H1 (cell line): ENCODE measurements at regions not wholly inside any gene's neighbourhood (a gene's known extent, or its start where the extent isn't known, plus 50 kb on each side); places are given as distances from the start of the nearest gene placed in this dataset.

ENCODE experiments used
- CTCF ChIA-PET: fragments of 300-600 bp; sonication (Branson Sonifier 250); formaldehyde crosslinking; loops from one replicate; lab custom pipeline; 2021; ENCODE audit not compliant: partially characterized antibody; lab: Charles Lee
- POLR2A ChIA-PET: fragments of 300-600 bp; sonication (Branson Sonifier 250); formaldehyde crosslinking; loops from one replicate; lab custom pipeline; 2021; ENCODE audit warnings: inconsistent platforms; ENCODE audit not compliant: partially characterized antibody; lab: Charles Lee
- DNase-seq, 2 experiments: peaks; one replicate each; pipeline versions ENCODE4 v3.0.0 to v3.0.0-alpha.2; 2010 to 2022; ENCODE audit warnings: low spot score in 2 of 2, low read depth in 1 of 2, mixed read lengths in 1 of 2
- FAIRE-seq: peaks from 2 replicates; lab custom pipeline; 2011; peaks lifted over from hg19 to GRCh38; lab: Jason Lieb, UNC
- H2AFZ ChIP-seq: 2 replicates; pipeline ENCODE4 v1.8.1; 2012; ENCODE audit warnings: low read length, inconsistent platforms
- H2AK5ac ChIP-seq: 2 replicates; pipeline ENCODE4 v1.6.1; 2013; ENCODE audit warnings: low read depth, low read length
- H2BK120ac ChIP-seq: replicated peaks from 2 replicates; pipeline ENCODE3; 2013; ENCODE audit warnings: low read depth, low read length, inconsistent platforms
- H2BK12ac ChIP-seq: 2 replicates; pipeline ENCODE4 v1.6.1; 2013; ENCODE audit warnings: low read depth, low read length
- H2BK15ac ChIP-seq: 2 replicates; pipeline ENCODE4 v1.6.1; 2013; ENCODE audit warnings: low read length
- H2BK20ac ChIP-seq: 2 replicates; pipeline ENCODE4 v1.6.1; 2013; ENCODE audit warnings: low read length
- H2BK5ac ChIP-seq: 2 replicates; pipeline ENCODE4 v1.6.1; 2013; ENCODE audit warnings: low read depth, low read length
- H3K14ac ChIP-seq: 2 replicates; pipeline ENCODE4 v1.6.1; 2013; ENCODE audit warnings: inconsistent platforms; ENCODE audit not compliant: insufficient read length
- H3K18ac ChIP-seq: 2 replicates; pipeline ENCODE4 v1.6.1; 2013; ENCODE audit warnings: low read length; ENCODE audit errors: extremely low read depth
- H3K23ac ChIP-seq: 2 replicates; pipeline ENCODE4 v1.6.1; 2013; ENCODE audit warnings: inconsistent platforms; ENCODE audit not compliant: insufficient read length
- H3K23me2 ChIP-seq: 2 replicates; pipeline ENCODE4 v1.6.1; 2013; ENCODE audit warnings: low read depth, low read length
- H3K27ac ChIP-seq: 2 replicates; pipeline ENCODE4 v1.6.1; 2011; ENCODE audit warnings: low read depth, low read length, inconsistent platforms
- H3K27me3 ChIP-seq, 4 experiments: replicated peaks in 1 of 4; 1 replicate in 1 of 4; 2 replicates in 3 of 4; pipeline versions ENCODE4 v1.6.1 to v1.8.1; 2011 to 2013; ENCODE audit warnings: low read length in 3 of 4, mild to moderate bottlenecking in 3 of 4, inconsistent platforms in 2 of 4, mixed read lengths in 2 of 4, moderate library complexity in 1 of 4; ENCODE audit not compliant: control insufficient read depth in 3 of 4, insufficient read depth in 3 of 4; ENCODE audit errors: extremely low read depth in 1 of 4
- H3K36me3 ChIP-seq, 4 experiments: 2 replicates each; pipeline versions ENCODE4 v1.6.1 to v1.8.1; 2011 to 2013; ENCODE audit warnings: mild to moderate bottlenecking in 4 of 4, low read length in 3 of 4, moderate library complexity in 2 of 4, control low read depth in 1 of 4, inconsistent platforms in 1 of 4; ENCODE audit not compliant: insufficient read depth in 4 of 4, control insufficient read depth in 2 of 4
- H3K4ac ChIP-seq: replicated peaks from 2 replicates; pipeline ENCODE3; 2013; ENCODE audit warnings: low read length, low read depth, mixed read lengths, inconsistent platforms; ENCODE audit not compliant: insufficient read length
- H3K4me1 ChIP-seq, 4 experiments: replicated peaks in 1 of 4; 1 replicate in 1 of 4; 2 replicates in 3 of 4; pipeline versions ENCODE4 v1.6.1 to v1.8.1; 2011 to 2013; ENCODE audit warnings: low read length in 3 of 4, inconsistent platforms in 2 of 4, mixed read lengths in 1 of 4; ENCODE audit not compliant: insufficient read depth in 4 of 4, control insufficient read depth in 3 of 4
- H3K4me2 ChIP-seq, 2 experiments: 2 replicates each; pipeline versions ENCODE4 v1.6.1 to v1.8.1; 2011 to 2013; ENCODE audit warnings: low read depth in 2 of 2, low read length in 2 of 2, control low read depth in 1 of 2, inconsistent platforms in 1 of 2, mild to moderate bottlenecking in 1 of 2; ENCODE audit not compliant: insufficient read depth in 1 of 2
- H3K4me3 ChIP-seq, 4 experiments: fragments of 200-600, 300-600 bp in 1 of 4; sonication (generic), shearing (Covaris generic), sonication (Bioruptor Twin) in 1 of 4; 2 replicates each; pipeline versions ENCODE4 v1.5.1 to v1.8.1; 2011 to 2016; ENCODE audit warnings: low read length in 4 of 4, low read depth in 3 of 4, control low read depth in 2 of 4, inconsistent platforms in 2 of 4, mild to moderate bottlenecking in 2 of 4, mixed read lengths in 1 of 4, moderate library complexity in 1 of 4; ENCODE audit not compliant: insufficient read depth in 2 of 4; ENCODE audit errors: extremely low read depth in 1 of 4
- H3K56ac ChIP-seq: replicated peaks from 2 replicates; pipeline ENCODE3; 2013; ENCODE audit warnings: low read depth, mild to moderate bottlenecking, mixed read lengths, low read length, inconsistent platforms; ENCODE audit not compliant: insufficient read length
- H3K79me1 ChIP-seq: 2 replicates; pipeline ENCODE4 v1.6.1; 2013; ENCODE audit warnings: low read depth, low read length, control low read depth
- H3K79me2 ChIP-seq, 2 experiments: 2 replicates each; pipeline versions ENCODE4 v1.6.1 to v1.8.1; 2012 to 2013; ENCODE audit warnings: low read length in 2 of 2, mild to moderate bottlenecking in 2 of 2, inconsistent platforms in 1 of 2; ENCODE audit not compliant: insufficient read depth in 2 of 2, control insufficient read depth in 1 of 2
- H3K9ac ChIP-seq, 4 experiments: replicated peaks in 1 of 4; 1 replicate in 1 of 4; 2 replicates in 3 of 4; pipeline versions ENCODE4 v1.6.1 to v1.8.1; 2011 to 2013; ENCODE audit warnings: low read depth in 3 of 4, low read length in 3 of 4, control low read depth in 2 of 4, mild to moderate bottlenecking in 2 of 4, moderate library complexity in 2 of 4, inconsistent platforms in 1 of 4; ENCODE audit errors: extremely low read depth in 1 of 4
- H3K9me3 ChIP-seq, 2 experiments: 2 replicates each; pipeline versions ENCODE4 v1.6.1 to v1.8.1; 2012 to 2013; ENCODE audit warnings: mild to moderate bottlenecking in 2 of 2, moderate library complexity in 2 of 2, control low read depth in 1 of 2, inconsistent platforms in 1 of 2, low read depth in 1 of 2, low read length in 1 of 2, mixed read lengths in 1 of 2; ENCODE audit not compliant: insufficient read depth in 2 of 2
- H4K20me1 ChIP-seq, 2 experiments: replicated peaks in 1 of 2; 2 replicates each; pipeline versions ENCODE3 to v1.8.1; 2011 to 2013; ENCODE audit warnings: inconsistent platforms in 2 of 2, low read length in 2 of 2, mild to moderate bottlenecking in 1 of 2; ENCODE audit not compliant: insufficient read depth in 2 of 2, control insufficient read depth in 1 of 2
- H4K5ac ChIP-seq: 2 replicates; pipeline ENCODE4 v1.6.1; 2013; ENCODE audit warnings: low read length, low read depth, mixed read lengths, inconsistent platforms; ENCODE audit not compliant: insufficient read length
- H4K8ac ChIP-seq: 2 replicates; pipeline ENCODE4 v1.8.0; 2013; ENCODE audit warnings: mild to moderate bottlenecking, moderate library complexity, low read length, inconsistent platforms; ENCODE audit not compliant: insufficient read depth; ENCODE audit errors: extremely low read depth
- H4K91ac ChIP-seq: replicated peaks from 2 replicates; pipeline ENCODE3; 2013; ENCODE audit warnings: low read length, mixed read lengths, inconsistent platforms; ENCODE audit not compliant: insufficient read length
- EZH2 ChIP-seq: fragments of 200-600 bp; sonication (generic); IDR thresholded peaks from 2 replicates; pipeline ENCODE4 v1.7.1; 2012; ENCODE audit warnings: low read depth, mild to moderate bottlenecking, moderate library complexity, low read length, inconsistent platforms; ENCODE audit not compliant: severe bottlenecking
- MAX ChIP-seq: IDR thresholded peaks from 2 replicates; pipeline ENCODE4 v1.6.1; 2012; ENCODE audit warnings: inconsistent platforms
- RBBP5 ChIP-seq: IDR thresholded peaks from 2 replicates; pipeline ENCODE4 v1.7.1; 2012; ENCODE audit warnings: low read depth, mild to moderate bottlenecking, inconsistent platforms, low read length, moderate library complexity, borderline replicate concordance
- RXRA ChIP-seq: IDR thresholded peaks from 2 replicates; pipeline ENCODE4 v1.6.1; 2011; ENCODE audit warnings: low read depth, mild to moderate bottlenecking, low read length, moderate library complexity; ENCODE audit not compliant: insufficient read depth
- SAP30 ChIP-seq: fragments of 300-600 bp; sonication (generic); IDR thresholded peaks from 2 replicates; pipeline ENCODE4 v1.7.1; 2012; ENCODE audit warnings: low read length, moderate library complexity, mild to moderate bottlenecking, inconsistent platforms; ENCODE audit not compliant: insufficient read depth, insufficient replicate concordance
- SP1 ChIP-seq: IDR thresholded peaks from 2 replicates; pipeline ENCODE4 v1.6.1; 2011; ENCODE audit warnings: low read depth, low read length
- SP2 ChIP-seq: IDR thresholded peaks from 2 replicates; pipeline ENCODE4 v1.6.1; 2012; ENCODE audit warnings: mild to moderate bottlenecking, low read length, inconsistent platforms
- TCF12 ChIP-seq: IDR thresholded peaks from 2 replicates; pipeline ENCODE4 v1.6.1; 2011; ENCODE audit warnings: low read depth, mild to moderate bottlenecking, low read length
- USF2 ChIP-seq: IDR thresholded peaks from 2 replicates; pipeline ENCODE4 v1.6.1; 2011; ENCODE audit warnings: low read length, improper control_type of control experiment
- ZNF274 ChIP-seq: IDR thresholded peaks from 2 replicates; pipeline ENCODE4 v1.7.0; 2012; ENCODE audit warnings: low read length, borderline replicate concordance; ENCODE audit errors: extremely low read depth
- WGBS, 2 experiments: shearing (Covaris generic) in 1 of 2; methylation state at CpG; one replicate each; pipeline versions ENCODE4 v1.1.6 to v1.1.7; 2013 to 2015; ENCODE audit warnings: low lambda C conversion rate in 2 of 2, mixed read lengths in 2 of 2, inconsistent platforms in 1 of 2, low coverage in 1 of 2, missing lambda C conversion rate in 1 of 2; ENCODE audit not compliant: insufficient replicate concordance in 2 of 2, insufficient coverage in 1 of 2, insufficient read length in 1 of 2; ENCODE audit errors: extremely low coverage in 1 of 2, missing lambda C conversion rate in 1 of 2; 5-methylcytosine and 5-hydroxymethylcytosine counted together

- WGBS, 2 experiments, result 84% methylated on average over 5 of the region's 5 CpGs; no CpG with 5 or more reads in 1 of the 2 experiments
- no peaks in the 10 kb centered on the region for H3K9me3 ChIP-seq
- H3K4me3 ChIP-seq, result no peak overlapping the region
- no peaks in the 10 kb centered on the region; a peak in 1 of 7 replicates for H3K27me3 ChIP-seq
- no peaks in the 10 kb centered on the region for H3K79me1 ChIP-seq
- no peak overlapping the region for H4K5ac ChIP-seq
- H4K20me1 ChIP-seq, result no peaks in the 10 kb centered on the region
- H2AFZ ChIP-seq, result peak overlapping the region; percentile 78
- no peak overlapping the region for H3K9ac ChIP-seq
- no peak overlapping the region for H4K91ac ChIP-seq
- no peaks in the 10 kb centered on the region for H3K36me3 ChIP-seq
- H3K56ac ChIP-seq, result no peak overlapping the region
- no peak for FAIRE-seq
- no peaks in the 10 kb centered on the region for H3K23me2 ChIP-seq
- DNase-seq, result no peak
- H3K79me2 ChIP-seq, result no peaks in the 10 kb centered on the region
- no peak overlapping the region for H2BK20ac ChIP-seq
- H3K27ac ChIP-seq, result no peak overlapping the region
- H4K8ac ChIP-seq, result no peak overlapping the region
- no peak overlapping the region for H3K18ac ChIP-seq
- no peak overlapping the region for H2BK15ac ChIP-seq
- no peak overlapping the region for H3K23ac ChIP-seq
- POLR2A ChIA-PET, result no interaction called here
- no peak overlapping the region for H2BK5ac ChIP-seq
- H2BK120ac ChIP-seq, result no peak overlapping the region
- peaks cover 0 to 10% (median 2%) of the 10 kb centered on the region in 4 experiments; a peak in 4 of 7 replicates for H3K4me1 ChIP-seq
- no peak overlapping the region for H3K4ac ChIP-seq
- H3K4me2 ChIP-seq, result peak overlapping the region; percentile 22 to 45; a peak in 2 of 4 replicates
- no peak overlapping the region for H3K14ac ChIP-seq
- CTCF ChIA-PET, result interaction anchor here (1.2 to 2.4 kb wide), 8 partner anchors 11 to 417 kb away, joined by 3 to 11 read pairs (median 6); no protein-coding TSS in a partner anchor
- H2BK12ac ChIP-seq, result no peak overlapping the region
- no peak overlapping the region for H2AK5ac ChIP-seq
- TF ChIP-seq RXRA (no peak), SP1 (no peak), SAP30 (no peak), SP2 (no peak), ZNF274 (no peak), MAX (no peak), RBBP5 (no peak), USF2 (no peak), EZH2 (no peak), TCF12 (no peak)
These were observed 67.9 kb upstream of the AKAP13 start for GRCh38 chr15:85312486-85312885.
